ENCODE measurements at regions not wholly inside any gene's neighbourhood (a gene's known extent, or its start where the extent isn't known, plus 50 kb on each side); places are given as distances from the start of the nearest gene placed in this dataset.

DNA sequence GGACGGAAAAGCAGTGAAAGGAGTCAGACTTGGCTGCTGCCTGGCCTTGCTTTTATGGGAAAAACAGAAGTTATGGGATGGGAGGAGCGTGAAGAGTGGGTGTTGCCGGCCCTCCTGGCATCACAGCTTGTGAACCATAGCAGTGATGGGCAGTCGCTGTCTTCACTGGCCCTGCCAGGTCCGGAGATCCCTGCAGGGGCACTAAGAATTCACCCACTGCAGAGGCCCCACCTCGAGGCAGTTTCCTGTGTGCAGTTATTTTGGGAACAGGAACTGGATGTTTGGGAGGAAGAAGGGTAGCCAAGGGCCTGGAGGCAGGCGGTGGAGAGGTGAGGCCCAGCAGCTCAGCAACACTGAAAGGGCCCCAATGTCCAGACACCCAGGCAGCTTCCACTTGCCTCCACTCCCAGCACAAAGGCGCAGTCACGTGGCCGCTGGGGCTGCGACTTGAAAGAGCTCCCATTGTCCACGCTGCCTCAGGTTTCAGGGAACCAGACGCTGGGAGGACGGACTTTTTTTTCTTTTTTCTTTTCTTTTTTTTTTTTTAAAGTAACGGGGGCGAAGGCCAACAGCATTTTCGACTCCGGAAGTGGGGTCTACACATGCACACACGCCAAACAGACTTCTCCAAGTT lies 255.6 kb downstream of the ZNF621 start:
- TF ChIP-seq, protein P1, sequence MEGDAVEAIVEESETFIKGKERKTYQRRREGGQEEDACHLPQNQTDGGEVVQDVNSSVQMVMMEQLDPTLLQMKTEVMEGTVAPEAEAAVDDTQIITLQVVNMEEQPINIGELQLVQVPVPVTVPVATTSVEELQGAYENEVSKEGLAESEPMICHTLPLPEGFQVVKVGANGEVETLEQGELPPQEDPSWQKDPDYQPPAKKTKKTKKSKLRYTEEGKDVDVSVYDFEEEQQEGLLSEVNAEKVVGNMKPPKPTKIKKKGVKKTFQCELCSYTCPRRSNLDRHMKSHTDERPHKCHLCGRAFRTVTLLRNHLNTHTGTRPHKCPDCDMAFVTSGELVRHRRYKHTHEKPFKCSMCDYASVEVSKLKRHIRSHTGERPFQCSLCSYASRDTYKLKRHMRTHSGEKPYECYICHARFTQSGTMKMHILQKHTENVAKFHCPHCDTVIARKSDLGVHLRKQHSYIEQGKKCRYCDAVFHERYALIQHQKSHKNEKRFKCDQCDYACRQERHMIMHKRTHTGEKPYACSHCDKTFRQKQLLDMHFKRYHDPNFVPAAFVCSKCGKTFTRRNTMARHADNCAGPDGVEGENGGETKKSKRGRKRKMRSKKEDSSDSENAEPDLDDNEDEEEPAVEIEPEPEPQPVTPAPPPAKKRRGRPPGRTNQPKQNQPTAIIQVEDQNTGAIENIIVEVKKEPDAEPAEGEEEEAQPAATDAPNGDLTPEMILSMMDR (conservative IDR thresholded peaks at IDR 0.05), result no peak
- Mint-ChIP-seq H3K27me3 (peaks cover 3% of the 10 kb centered on the region), H3K27ac (peak overlapping the region; percentile 26), H3K36me3 (no peaks in the 10 kb centered on the region), H3K4me3 (peak overlapping the region; percentile 25), H3K4me1 (ENCODE audit: unreplicated experiment) (peaks cover 17% of the 10 kb centered on the region), H3K9me3 (peaks cover 5% of the 10 kb centered on the region)
- no peak for DNase-seq (ENCODE audit: extremely low spot score, unreplicated experiment)

GRCh38 chr3:40780925-40781406 lies 256.2 kb downstream of the ZNF621 start:
- Mint-ChIP-seq H3K4me1 (ENCODE audit: unreplicated experiment) (peaks cover 17% of the 10 kb centered on the region), H3K27me3 (peaks cover 3% of the 10 kb centered on the region), H3K27ac (no peak overlapping the region), H3K9me3 (peaks cover 5% of the 10 kb centered on the region), H3K4me3 (peak overlapping the region; percentile 35), H3K36me3 (no peaks in the 10 kb centered on the region)
- TF ChIP-seq, protein P1 (conservative IDR thresholded peaks at IDR 0.05), result no peak
- DNase-seq (ENCODE audit: extremely low spot score, unreplicated experiment), result no peak

DNA sequence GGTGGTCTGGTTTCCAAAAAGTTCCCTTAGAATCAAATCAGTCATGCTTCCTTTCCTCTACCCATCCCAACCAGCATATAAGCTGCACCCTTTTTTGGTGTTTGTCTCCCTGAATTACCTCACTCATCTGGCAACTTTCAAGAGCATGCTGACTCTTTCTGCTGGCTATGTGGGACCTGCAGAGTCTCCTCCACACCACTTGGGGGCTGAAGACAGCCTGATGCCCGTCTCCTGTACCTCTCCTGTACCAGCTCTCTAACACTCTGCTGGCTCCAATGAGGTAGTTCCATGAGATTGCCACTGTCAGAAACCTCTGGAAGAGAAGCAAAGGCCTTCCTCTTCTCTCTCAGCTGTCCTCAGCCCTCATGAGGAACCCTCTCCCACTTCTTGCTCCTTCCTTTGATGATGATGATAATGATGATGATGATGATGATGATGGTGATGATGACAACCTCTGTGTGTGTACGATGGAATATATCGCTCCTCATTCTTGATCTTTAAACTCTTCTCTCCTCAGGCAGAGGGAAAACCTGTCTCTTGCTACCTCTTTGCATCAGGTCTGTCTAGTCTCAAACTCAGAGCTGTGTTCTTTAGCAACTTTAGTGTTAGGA lies 257.5 kb downstream of the ZNF621 start:
- Mint-ChIP-seq H3K27me3 (peaks cover under 1% of the 10 kb centered on the region), H3K4me1 (ENCODE audit: unreplicated experiment) (peaks cover 17% of the 10 kb centered on the region), H3K36me3 (no peaks in the 10 kb centered on the region), H3K9me3 (peaks cover 5% of the 10 kb centered on the region), H3K27ac (no peak overlapping the region), H3K4me3 (no peak overlapping the region)
- TF ChIP-seq, protein P1 (conservative IDR thresholded peaks at IDR 0.05), result peak; percentile 45
- no peak for DNase-seq (ENCODE audit: extremely low spot score, unreplicated experiment)

- no peaks in the 10 kb centered on the region for H3K36me3 Mint-ChIP-seq
- TF ChIP-seq, protein P1 (conservative IDR thresholded peaks at IDR 0.05), result no peak
- no peak for DNase-seq (ENCODE audit: extremely low spot score, unreplicated experiment)
- H3K4me3 Mint-ChIP-seq, result no peak overlapping the region
- peaks cover 8% of the 10 kb centered on the region for H3K9me3 Mint-ChIP-seq
- no peaks in the 10 kb centered on the region for H3K4me1 Mint-ChIP-seq (ENCODE audit: unreplicated experiment)
- H3K27ac Mint-ChIP-seq, result no peak overlapping the region
- H3K27me3 Mint-ChIP-seq, result no peaks in the 10 kb centered on the region
These were observed 266.0 kb downstream of the ZNF621 start for GRCh38 chr3:40790746-40791145.

DNA sequence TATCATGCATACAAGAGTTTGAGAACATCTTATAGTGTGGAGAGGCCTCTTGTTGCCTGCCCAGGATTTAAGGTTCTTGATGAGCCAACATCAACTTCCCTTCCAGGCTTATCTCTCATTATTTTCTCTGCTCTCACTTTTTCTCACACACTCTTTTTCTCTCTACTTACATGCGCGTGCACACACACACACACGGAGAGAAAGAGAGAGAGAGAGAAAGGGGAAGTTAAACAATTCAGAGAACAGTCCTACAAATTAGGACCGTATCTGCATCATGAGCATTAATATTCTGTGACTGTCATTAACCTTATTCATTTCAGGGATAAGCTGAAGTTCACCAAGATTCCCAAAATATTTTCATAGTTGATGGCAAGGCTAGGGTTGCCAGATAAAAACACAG lies 269.0 kb downstream of the ZNF621 start:
- no peaks in the 10 kb centered on the region for H3K36me3 Mint-ChIP-seq
- TF ChIP-seq, protein P1 (conservative IDR thresholded peaks at IDR 0.05), result no peak
- no peak overlapping the region for H3K4me3 Mint-ChIP-seq
- no peaks in the 10 kb centered on the region for H3K4me1 Mint-ChIP-seq (ENCODE audit: unreplicated experiment)
- peaks cover 8% of the 10 kb centered on the region for H3K9me3 Mint-ChIP-seq
- DNase-seq (ENCODE audit: extremely low spot score, unreplicated experiment), result no peak
- H3K27me3 Mint-ChIP-seq, result no peaks in the 10 kb centered on the region
- H3K27ac Mint-ChIP-seq, result no peak overlapping the region

Measured in type B pancreatic cell (in vitro differentiated cells).